Panc1 (cell line): ENCODE measurements at regions not wholly inside any gene's neighbourhood (a gene's known extent, or its start where the extent isn't known, plus 50 kb on each side); places are given as distances from the start of the nearest gene placed in this dataset.

ENCODE experiments used
- ATAC-seq: fragments of 200-7000 bp; cut with Tn5 transposase; 2 replicates; pipeline ENCODE4 v1.9.1; 2020; ENCODE audit warnings: mild to moderate bottlenecking, moderate library complexity
- BruUV-seq: library from RNA; stranded (reverse); fragments of 400-500 nt; replicated peaks from 2 replicates; lab custom pipeline; 2021; lab: Mats Ljungman, UMichigan
- CTCF ChIA-PET: fragments of 300-600 bp; sonication (Branson Sonifier 250); formaldehyde crosslinking; loops from one replicate; lab custom pipeline; 2022; ENCODE audit warnings: antibody characterized with exemption; lab: Charles Lee
- POLR2A ChIA-PET: fragments of 300-600 bp; sonication (Branson Sonifier 250); formaldehyde crosslinking; loops from one replicate; lab custom pipeline; 2022; ENCODE audit warnings: antibody characterized with exemption; lab: Charles Lee
- DNase-seq: peaks from one replicate; pipeline ENCODE4 v3.0.0-alpha.2; 2010; ENCODE audit warnings: low read depth, low spot score
- H3K27ac ChIP-seq: 2 replicates; pipeline ENCODE4 v1.5.1; 2011; ENCODE audit warnings: mild to moderate bottlenecking, low read length, inconsistent platforms
- H3K27me3 ChIP-seq: fragments of 200-500 bp; sonication (Bioruptor generic); 2 replicates; pipeline ENCODE4 v1.6.0; 2014; ENCODE audit warnings: low read length, inconsistent platforms; ENCODE audit not compliant: control insufficient read depth, insufficient read depth
- H3K36me3 ChIP-seq: fragments of 200-500 bp; sonication (Bioruptor generic); 2 replicates; pipeline ENCODE4 v1.5.1; 2014; ENCODE audit warnings: inconsistent platforms, mild to moderate bottlenecking, low read length, moderate library complexity; ENCODE audit not compliant: control insufficient read depth, insufficient read depth
- H3K4me1 ChIP-seq: 2 replicates; pipeline ENCODE4 v1.5.1; 2011; ENCODE audit warnings: inconsistent platforms, mild to moderate bottlenecking, low read length, moderate library complexity; ENCODE audit not compliant: control insufficient read depth, insufficient read depth
- H3K4me3 ChIP-seq, 2 experiments: 2 replicates each; pipeline ENCODE4 v1.5.1; 2011 to 2012; ENCODE audit warnings: low read depth in 2 of 2, low read length in 2 of 2, mild to moderate bottlenecking in 2 of 2, inconsistent platforms in 1 of 2, moderate library complexity in 1 of 2
- H3K9me3 ChIP-seq: fragments of 200-500 bp; sonication (Bioruptor generic); 2 replicates; pipeline ENCODE4 v1.5.1; 2014; ENCODE audit warnings: low read depth, mild to moderate bottlenecking, inconsistent platforms, low read length, moderate library complexity; ENCODE audit not compliant: control insufficient read depth, insufficient read depth
- POLR2AphosphoS5 ChIP-seq: IDR thresholded peaks from 2 replicates; pipeline ENCODE4 v1.6.1; 2012; ENCODE audit warnings: mild to moderate bottlenecking, low read depth, low read length, moderate library complexity
- SIN3A ChIP-seq: IDR thresholded peaks from 2 replicates; pipeline ENCODE4 v1.6.1; 2012; ENCODE audit warnings: low read depth, mild to moderate bottlenecking, low read length, moderate library complexity, borderline replicate concordance; ENCODE audit not compliant: insufficient read depth
- TCF7L2 ChIP-seq: IDR thresholded peaks from 2 replicates; pipeline ENCODE4 v1.6.1; 2011; ENCODE audit warnings: mild to moderate bottlenecking, low read depth, low read length, inconsistent platforms
- in situ Hi-C: cut with HindIII; loops from 2 replicates; pipeline ENCODE4 v1.10.0; 2016; ENCODE audit warnings: low sequenced_read_pairs, low pct_unique_long_range_greater_than_20kb
- intact Hi-C: fragments of 100-400 bp; cut with micrococcal nuclease; formaldehyde crosslinking; loops from one replicate; pipeline ENCODE4 v1.10.0; 2022; ENCODE audit not compliant: unreplicated experiment
- TF ChIP-seq, protein P1 (sequence below): fragments of 450-650 bp; IDR thresholded peaks from 2 replicates; pipeline ENCODE4 v1.5.1; 2017; ENCODE audit warnings: mild to moderate bottlenecking
- TF ChIP-seq, protein P2 (sequence below), 2 experiments: IDR thresholded peaks; 2 replicates each; pipeline ENCODE4 v1.6.1; 2011 to 2012; ENCODE audit warnings: low read depth in 2 of 2, control low read depth in 1 of 2, low read length in 1 of 2, mild to moderate bottlenecking in 1 of 2, moderate library complexity in 1 of 2; ENCODE audit not compliant: insufficient read depth in 1 of 2

DNA sequence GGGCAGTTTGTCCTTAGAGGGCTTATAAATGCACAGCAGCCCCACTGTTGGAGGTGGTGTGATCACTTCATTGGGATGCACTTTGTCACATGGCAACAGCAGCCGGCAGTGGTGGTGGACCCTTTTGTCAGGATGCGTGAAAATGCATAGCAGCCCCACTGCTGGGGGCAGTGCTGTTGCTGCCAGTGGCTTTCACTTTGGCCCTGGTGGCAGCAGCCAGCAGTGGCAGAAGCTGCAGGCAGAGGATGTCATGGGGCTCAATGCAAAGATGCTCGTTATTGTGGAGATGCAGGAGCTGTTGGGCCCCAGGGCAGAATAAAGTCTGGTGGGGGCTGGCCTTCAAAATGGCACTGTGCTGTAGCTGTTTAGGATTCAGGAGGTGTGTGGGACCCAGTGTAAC is 173.0 kb upstream of the DAAM1 start:
- ChIA-PET POLR2A (no interaction called here), CTCF (no interaction called here)
- H3K36me3 ChIP-seq, result no peaks in the 10 kb centered on the region
- no peak overlapping the region for H3K4me3 ChIP-seq
- intact Hi-C loops (no loop called here), in situ Hi-C loops (no loop called here)
- H3K27ac ChIP-seq, result no peak overlapping the region
- no peaks in the 10 kb centered on the region for H3K4me1 ChIP-seq
- no TSS peak for BruUV-seq
- DNase-seq, result no peak
- H3K27me3 ChIP-seq, result no peaks in the 10 kb centered on the region
- TF ChIP-seq POLR2AphosphoS5, result no peak
- TF ChIP-seq, protein P1, sequence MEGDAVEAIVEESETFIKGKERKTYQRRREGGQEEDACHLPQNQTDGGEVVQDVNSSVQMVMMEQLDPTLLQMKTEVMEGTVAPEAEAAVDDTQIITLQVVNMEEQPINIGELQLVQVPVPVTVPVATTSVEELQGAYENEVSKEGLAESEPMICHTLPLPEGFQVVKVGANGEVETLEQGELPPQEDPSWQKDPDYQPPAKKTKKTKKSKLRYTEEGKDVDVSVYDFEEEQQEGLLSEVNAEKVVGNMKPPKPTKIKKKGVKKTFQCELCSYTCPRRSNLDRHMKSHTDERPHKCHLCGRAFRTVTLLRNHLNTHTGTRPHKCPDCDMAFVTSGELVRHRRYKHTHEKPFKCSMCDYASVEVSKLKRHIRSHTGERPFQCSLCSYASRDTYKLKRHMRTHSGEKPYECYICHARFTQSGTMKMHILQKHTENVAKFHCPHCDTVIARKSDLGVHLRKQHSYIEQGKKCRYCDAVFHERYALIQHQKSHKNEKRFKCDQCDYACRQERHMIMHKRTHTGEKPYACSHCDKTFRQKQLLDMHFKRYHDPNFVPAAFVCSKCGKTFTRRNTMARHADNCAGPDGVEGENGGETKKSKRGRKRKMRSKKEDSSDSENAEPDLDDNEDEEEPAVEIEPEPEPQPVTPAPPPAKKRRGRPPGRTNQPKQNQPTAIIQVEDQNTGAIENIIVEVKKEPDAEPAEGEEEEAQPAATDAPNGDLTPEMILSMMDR, result no peak
- no peak for TF ChIP-seq TCF7L2
- TF ChIP-seq SIN3A, result no peak
- TF ChIP-seq, protein P2, sequence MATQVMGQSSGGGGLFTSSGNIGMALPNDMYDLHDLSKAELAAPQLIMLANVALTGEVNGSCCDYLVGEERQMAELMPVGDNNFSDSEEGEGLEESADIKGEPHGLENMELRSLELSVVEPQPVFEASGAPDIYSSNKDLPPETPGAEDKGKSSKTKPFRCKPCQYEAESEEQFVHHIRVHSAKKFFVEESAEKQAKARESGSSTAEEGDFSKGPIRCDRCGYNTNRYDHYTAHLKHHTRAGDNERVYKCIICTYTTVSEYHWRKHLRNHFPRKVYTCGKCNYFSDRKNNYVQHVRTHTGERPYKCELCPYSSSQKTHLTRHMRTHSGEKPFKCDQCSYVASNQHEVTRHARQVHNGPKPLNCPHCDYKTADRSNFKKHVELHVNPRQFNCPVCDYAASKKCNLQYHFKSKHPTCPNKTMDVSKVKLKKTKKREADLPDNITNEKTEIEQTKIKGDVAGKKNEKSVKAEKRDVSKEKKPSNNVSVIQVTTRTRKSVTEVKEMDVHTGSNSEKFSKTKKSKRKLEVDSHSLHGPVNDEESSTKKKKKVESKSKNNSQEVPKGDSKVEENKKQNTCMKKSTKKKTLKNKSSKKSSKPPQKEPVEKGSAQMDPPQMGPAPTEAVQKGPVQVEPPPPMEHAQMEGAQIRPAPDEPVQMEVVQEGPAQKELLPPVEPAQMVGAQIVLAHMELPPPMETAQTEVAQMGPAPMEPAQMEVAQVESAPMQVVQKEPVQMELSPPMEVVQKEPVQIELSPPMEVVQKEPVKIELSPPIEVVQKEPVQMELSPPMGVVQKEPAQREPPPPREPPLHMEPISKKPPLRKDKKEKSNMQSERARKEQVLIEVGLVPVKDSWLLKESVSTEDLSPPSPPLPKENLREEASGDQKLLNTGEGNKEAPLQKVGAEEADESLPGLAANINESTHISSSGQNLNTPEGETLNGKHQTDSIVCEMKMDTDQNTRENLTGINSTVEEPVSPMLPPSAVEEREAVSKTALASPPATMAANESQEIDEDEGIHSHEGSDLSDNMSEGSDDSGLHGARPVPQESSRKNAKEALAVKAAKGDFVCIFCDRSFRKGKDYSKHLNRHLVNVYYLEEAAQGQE (IDR thresholded peaks at IDR 0.05; ENCODE audit: insufficient read depth in 1 of 2, low read depth in 2 of 2, low read length in 1 of 2), result no peak
- no peak for ATAC-seq
- H3K9me3 ChIP-seq, result no peaks in the 10 kb centered on the region

DNA sequence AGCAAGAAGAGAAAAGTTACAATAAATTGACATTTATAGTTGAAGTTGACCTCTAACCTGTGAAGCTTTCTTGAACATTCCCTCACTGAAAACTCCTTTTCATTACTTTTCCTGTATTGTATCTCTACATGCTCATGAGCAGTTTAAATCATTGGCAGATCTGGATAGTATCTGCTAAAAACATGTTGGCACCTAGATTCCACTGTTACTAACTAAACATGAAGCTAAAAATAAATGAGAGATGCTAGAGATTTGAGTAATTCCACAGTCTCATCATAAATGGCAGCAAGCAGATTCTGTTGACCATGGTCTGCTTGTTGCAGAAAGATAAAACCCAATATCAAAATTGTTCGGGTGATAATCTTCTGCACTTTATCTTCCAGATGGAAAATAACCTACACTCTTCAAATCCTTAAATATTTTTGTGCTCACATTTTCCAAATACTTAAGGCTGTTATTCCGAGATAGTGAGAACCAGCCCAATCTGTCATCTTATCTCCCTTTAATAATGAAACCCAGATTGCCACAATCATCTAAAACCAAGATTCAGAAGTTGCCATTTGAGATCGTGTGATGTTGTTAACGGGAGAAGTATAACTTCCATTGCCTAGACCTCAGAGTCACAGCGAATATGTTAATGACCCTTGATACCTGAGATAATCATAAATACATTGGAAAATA is 171.0 kb upstream of the DAAM1 start:
- TF ChIP-seq POLR2AphosphoS5 (no peak), SIN3A (no peak), TCF7L2 (no peak)
- TF ChIP-seq, protein P2 (IDR thresholded peaks at IDR 0.05; ENCODE audit: insufficient read depth in 1 of 2, low read depth in 2 of 2, low read length in 1 of 2), result no peak
- TF ChIP-seq, protein P1, result no peak
- H3K27ac ChIP-seq, result no peak overlapping the region
- H3K36me3 ChIP-seq, result no peaks in the 10 kb centered on the region
- ChIA-PET POLR2A (no interaction called here), CTCF (no interaction called here)
- in situ Hi-C loops (no loop called here), intact Hi-C loops (no loop called here)
- no peak for DNase-seq
- no peak for ATAC-seq
- BruUV-seq, result no TSS peak
- H3K4me3 ChIP-seq, result no peak overlapping the region
- H3K4me1 ChIP-seq, result no peaks in the 10 kb centered on the region
- H3K27me3 ChIP-seq, result no peaks in the 10 kb centered on the region
- H3K9me3 ChIP-seq, result no peaks in the 10 kb centered on the region
